HCT116 (cell line): ENCODE measurements at regions not wholly inside any gene's neighbourhood (a gene's known extent, or its start where the extent isn't known, plus 50 kb on each side); places are given as distances from the start of the nearest gene placed in this dataset.

Experiments used
- ATAC-seq: fragments of 200-7000 bp; cut with Tn5 transposase; 2 replicates; pipeline ENCODE4 v1.9.1; 2020; ENCODE audit warnings: mild to moderate bottlenecking, moderate library complexity
- BruUV-seq: library from RNA; stranded (reverse); fragments of 400-500 nt; replicated peaks from 2 replicates; lab custom pipeline; 2021; lab: Mats Ljungman, UMichigan
- CTCF ChIA-PET: fragments of 300-600 bp; sonication (Branson Sonifier 250); formaldehyde crosslinking; loops from one replicate; lab custom pipeline; 2021; ENCODE audit warnings: antibody characterized with exemption; lab: Charles Lee
- POLR2A ChIA-PET: fragments of 300-600, 350-600 bp; sonication (Branson Sonifier 250); formaldehyde crosslinking; loops from one replicate; lab custom pipeline; 2021; ENCODE audit warnings: antibody characterized with exemption; lab: Charles Lee
- RAD21 ChIA-PET, 2 experiments: fragments of 300-600 bp; sonication (Branson Sonifier 250); formaldehyde crosslinking; loops; one replicate each; lab custom pipeline; 2023; ENCODE audit warnings: low total read pairs in 2 of 2; ENCODE audit not compliant: uncharacterized antibody in 2 of 2, unreplicated experiment in 2 of 2, low non-redundant PET in 1 of 2; lab: Charles Lee
- DNase-seq: peaks from one replicate; pipeline ENCODE4 v3.0.0-alpha.2; 2010; ENCODE audit warnings: low read depth, low spot score
- H2AFZ ChIP-seq: fragments of 200-600 bp; shearing (Covaris generic), sonication (generic); 2 replicates; pipeline ENCODE4 v1.6.1; 2017; ENCODE audit warnings: low read depth, mixed run types, mixed read lengths, antibody characterized with exemption, low read length; ENCODE audit not compliant: poor library complexity, severe bottlenecking
- H3K27ac ChIP-seq: 2 replicates; pipeline ENCODE4 v1.5.1; 2012; ENCODE audit warnings: low read depth, low read length
- H3K27me3 ChIP-seq: fragments of 200-600 bp; sonication (generic); 2 replicates; pipeline ENCODE4 v1.6.1; 2016; ENCODE audit warnings: mixed run types, low read length, mixed read lengths; ENCODE audit not compliant: insufficient read depth
- H3K36me3 ChIP-seq, 2 experiments: fragments of 200-500 bp in 1 of 2; fragments of 200-600 bp in 1 of 2; sonication (Bioruptor generic) in 1 of 2; sonication (generic) in 1 of 2; 2 replicates each; pipeline versions ENCODE4 v1.5.1 to v1.6.1; 2014 to 2016; ENCODE audit warnings: low read length in 2 of 2, inconsistent platforms in 1 of 2, mixed read lengths in 1 of 2, mixed run types in 1 of 2; ENCODE audit not compliant: insufficient read depth in 2 of 2, control insufficient read depth in 1 of 2
- H3K4me1 ChIP-seq, 2 experiments: fragments of 200-600 bp in 1 of 2; sonication (generic) in 1 of 2; 2 replicates each; pipeline versions ENCODE4 v1.5.1 to v1.6.1; 2012 to 2017; ENCODE audit warnings: low read length in 2 of 2, inconsistent platforms in 1 of 2, mild to moderate bottlenecking in 1 of 2, mixed read lengths in 1 of 2, mixed run types in 1 of 2, moderate library complexity in 1 of 2; ENCODE audit not compliant: insufficient read depth in 2 of 2, control insufficient read depth in 1 of 2
- H3K4me2 ChIP-seq: fragments of 200-600 bp; sonication (generic); 2 replicates; pipeline ENCODE4 v1.6.1; 2017; ENCODE audit warnings: mixed run types, low read length, mixed read lengths
- H3K4me3 ChIP-seq, 2 experiments: fragments of 200-600 bp in 1 of 2; sonication (generic) in 1 of 2; replicated peaks in 1 of 2; 2 replicates each; pipeline ENCODE4 v1.5.1; 2011 to 2016; ENCODE audit warnings: low read length in 2 of 2, control low read depth in 1 of 2, low read depth in 1 of 2, mild to moderate bottlenecking in 1 of 2, mixed read lengths in 1 of 2, mixed run types in 1 of 2
- H3K79me2 ChIP-seq: fragments of 200-600 bp; sonication (generic); 2 replicates; pipeline ENCODE4 v1.6.1; 2017; ENCODE audit warnings: mild to moderate bottlenecking, mixed run types, low read length, moderate library complexity, mixed read lengths; ENCODE audit not compliant: insufficient read depth
- H3K9ac ChIP-seq: fragments of 200-600 bp; sonication (generic); 2 replicates; pipeline ENCODE4 v1.6.1; 2016; ENCODE audit warnings: low read length, mixed read lengths
- H3K9me2 ChIP-seq: fragments of 200-600 bp; sonication (generic), shearing (Covaris generic); 2 replicates; pipeline ENCODE4 v1.6.1; 2017; ENCODE audit warnings: mixed run types, mild to moderate bottlenecking, moderate library complexity; ENCODE audit not compliant: insufficient read depth
- H3K9me3 ChIP-seq, 2 experiments: fragments of 200-500 bp in 1 of 2; fragments of 200-600 bp in 1 of 2; sonication (Bioruptor generic) in 1 of 2; sonication (generic) in 1 of 2; 2 replicates each; pipeline ENCODE4 v1.6.1; 2014 to 2017; ENCODE audit warnings: low read length in 2 of 2, mixed read lengths in 2 of 2, inconsistent platforms in 1 of 2, low read depth in 1 of 2, mild to moderate bottlenecking in 1 of 2, mixed run types in 1 of 2, moderate library complexity in 1 of 2; ENCODE audit not compliant: control insufficient read depth in 1 of 2, insufficient read depth in 1 of 2
- H4K20me1 ChIP-seq: fragments of 200-600 bp; sonication (generic), shearing (Covaris generic); 2 replicates; pipeline ENCODE4 v1.6.1; 2017; ENCODE audit warnings: mixed run types, mild to moderate bottlenecking, moderate library complexity; ENCODE audit not compliant: insufficient read depth
- ATF3 ChIP-seq: IDR thresholded peaks from 2 replicates; pipeline ENCODE4 v1.6.1; 2012
- CBX3 ChIP-seq: IDR thresholded peaks from 2 replicates; pipeline ENCODE4 v1.6.1; 2012; ENCODE audit warnings: low read depth
- CEBPB ChIP-seq: IDR thresholded peaks from 2 replicates; pipeline ENCODE4 v1.6.1; 2012; ENCODE audit warnings: low read depth
- EGR1 ChIP-seq: IDR thresholded peaks from 2 replicates; pipeline ENCODE4 v1.6.1; 2012; ENCODE audit warnings: low read depth
- ELF1 ChIP-seq: IDR thresholded peaks from 2 replicates; pipeline ENCODE4 v1.6.1; 2012; ENCODE audit warnings: low read depth, borderline replicate concordance
- EZH2 ChIP-seq: fragments of 200-600 bp; sonication (generic); IDR thresholded peaks from 2 replicates; pipeline ENCODE4 v1.6.1; 2017; ENCODE audit warnings: antibody characterized with exemption, mixed run types
- EZH2phosphoT487 ChIP-seq: fragments of 200-600 bp; IDR thresholded peaks from 2 replicates; pipeline ENCODE4 v1.6.1; 2018; ENCODE audit warnings: antibody characterized with exemption, borderline replicate concordance
- FOSL1 ChIP-seq: IDR thresholded peaks from 2 replicates; pipeline ENCODE4 v1.6.1; 2012; ENCODE audit warnings: low read depth
- JUND ChIP-seq: IDR thresholded peaks from 2 replicates; pipeline ENCODE4 v1.6.1; 2012
- MAX ChIP-seq: IDR thresholded peaks from 2 replicates; pipeline ENCODE4 v1.6.1; 2012
- POLR2AphosphoS5 ChIP-seq: IDR thresholded peaks from 2 replicates; pipeline ENCODE4 v1.6.1; 2011; ENCODE audit warnings: mild to moderate bottlenecking, low read depth, low read length, moderate library complexity
- RAD21 ChIP-seq: IDR thresholded peaks from 2 replicates; pipeline ENCODE4 v1.6.1; 2012; ENCODE audit warnings: low read depth, mild to moderate bottlenecking
- REST ChIP-seq: IDR thresholded peaks from 2 replicates; pipeline ENCODE4 v1.6.1; 2012; ENCODE audit warnings: low read depth
- SIN3A ChIP-seq: IDR thresholded peaks from 2 replicates; pipeline ENCODE4 v1.6.1; 2012; ENCODE audit warnings: low read depth
- SP1 ChIP-seq: IDR thresholded peaks from 2 replicates; pipeline ENCODE4 v1.6.1; 2012; ENCODE audit warnings: low read depth
- SRF ChIP-seq: IDR thresholded peaks from 2 replicates; pipeline ENCODE4 v1.6.1; 2012; ENCODE audit warnings: low read depth
- TCF7L2 ChIP-seq: IDR thresholded peaks from 2 replicates; pipeline ENCODE4 v1.7.0; 2011; ENCODE audit warnings: borderline replicate concordance, inconsistent platforms; ENCODE audit not compliant: insufficient read depth, insufficient read length; ENCODE audit errors: extremely low read depth
- YY1 ChIP-seq: IDR thresholded peaks from 2 replicates; pipeline ENCODE4 v1.6.1; 2011; ENCODE audit warnings: low read length, low read depth, moderate library complexity, mild to moderate bottlenecking; ENCODE audit not compliant: insufficient replicate concordance; ENCODE audit errors: extremely low read depth
- ZBTB33 ChIP-seq: IDR thresholded peaks from 2 replicates; pipeline ENCODE4 v1.6.1; 2011; ENCODE audit warnings: mild to moderate bottlenecking, low read length, moderate library complexity; ENCODE audit not compliant: insufficient replicate concordance; ENCODE audit errors: extremely low read depth
- ZNF274 ChIP-seq: fragments of 200-500 bp; sonication (Bioruptor generic); IDR thresholded peaks from 2 replicates; pipeline ENCODE4 v1.6.1; 2014; ENCODE audit warnings: mild to moderate bottlenecking, low read depth, low read length, inconsistent platforms
- intact Hi-C: fragments of 100-400 bp; cut with micrococcal nuclease; formaldehyde crosslinking; loops from 2 replicates; pipeline ENCODE4 v1.10.0; 2022

- Histone ChIP-seq H3K79me2 (no peaks in the 10 kb centered on the region), H3K4me2 (no peak overlapping the region), H3K9me2 (no peaks in the 10 kb centered on the region), H3K9ac (no peak overlapping the region), H2AFZ (no peak overlapping the region), H4K20me1 (no peaks in the 10 kb centered on the region), H3K27me3 (peaks cover 25% of the 10 kb centered on the region), H3K4me1 (no peaks in the 10 kb centered on the region), H3K9me3 (no peaks in the 10 kb centered on the region), H3K27ac (no peak overlapping the region), H3K4me3 (no peak overlapping the region), H3K36me3 (no peaks in the 10 kb centered on the region)
- no peak for TF ChIP-seq ATF3
- no peak for TF ChIP-seq CBX3
- no peak for TF ChIP-seq SRF
- no peak for TF ChIP-seq ZBTB33
- no peak for TF ChIP-seq RAD21
- TF ChIP-seq POLR2AphosphoS5 = no peak
- TF ChIP-seq SP1 = no peak
- no peak for TF ChIP-seq JUND
- TF ChIP-seq YY1 = no peak
- TF ChIP-seq ELF1 = no peak
- no peak for TF ChIP-seq EZH2phosphoT487
- no peak for TF ChIP-seq FOSL1
- TF ChIP-seq TCF7L2 = no peak
- no peak for TF ChIP-seq ZNF274
- TF ChIP-seq EZH2 = no peak
- no peak for TF ChIP-seq MAX
- TF ChIP-seq SIN3A = no peak
- TF ChIP-seq REST = no peak
- TF ChIP-seq EGR1 = no peak
- no peak for TF ChIP-seq CEBPB
- RAD21 ChIA-PET = no interaction called here
- no peak for ATAC-seq
- no peak for DNase-seq
- CTCF ChIA-PET = no interaction called here
- intact Hi-C loops = loop anchor here (10.0 kb wide), 1 partner anchor 1092 kb away; no protein-coding TSS in a partner anchor
- POLR2A ChIA-PET = no interaction called here
- BruUV-seq = no TSS peak
Observed at GRCh38 chr16:54687043-54687899, 243.4 kb upstream of the IRX5 start.
